22Rv1 (cell line): ENCODE measurements at regions not wholly inside any gene's neighbourhood (a gene's known extent, or its start where the extent isn't known, plus 50 kb on each side); places are given as distances from the start of the nearest gene placed in this dataset.

Experiments used
- H3K27ac ChIP-seq: fragments of 450-650 bp; 2 replicates; pipeline ENCODE4 v1.5.1; 2017
- CTCF ChIP-seq: fragments of 450-650 bp; IDR thresholded peaks from 2 replicates; pipeline ENCODE4 v1.5.1; 2017; ENCODE audit warnings: mild to moderate bottlenecking
- ZFX ChIP-seq: fragments of 450-650 bp; IDR thresholded peaks from 2 replicates; pipeline ENCODE4 v1.6.1; 2017; ENCODE audit warnings: antibody characterized with exemption, borderline replicate concordance

GRCh38 chr4:181971973-181972372, 271.2 kb upstream of the TENM3 start:
- TF ChIP-seq CTCF (no peak), ZFX (no peak)
- no peak overlapping the region for H3K27ac ChIP-seq

GRCh38 chr4:181976764-181977163, 266.4 kb upstream of the TENM3 start:
- no peak overlapping the region for H3K27ac ChIP-seq
- no peak for TF ChIP-seq CTCF
- TF ChIP-seq ZFX, result no peak

- H3K27ac ChIP-seq, result no peak overlapping the region
- no peak for TF ChIP-seq ZFX
- TF ChIP-seq CTCF, result no peak
Measured at GRCh38 chr4:181982437-181982836, 260.8 kb upstream of the TENM3 start.

GRCh38 chr4:181982856-181983255, 260.3 kb upstream of the TENM3 start:
- H3K27ac ChIP-seq, result no peak overlapping the region
- TF ChIP-seq CTCF (no peak), ZFX (no peak)

GRCh38 chr4:181987392-181987791, 255.8 kb upstream of the TENM3 start:
- H3K27ac ChIP-seq, result no peak overlapping the region
- TF ChIP-seq ZFX, result no peak
- no peak for TF ChIP-seq CTCF

GRCh38 chr4:181989071-181989470, 254.1 kb upstream of the TENM3 start:
- no peak overlapping the region for H3K27ac ChIP-seq
- TF ChIP-seq CTCF, result no peak
- TF ChIP-seq ZFX, result no peak

- TF ChIP-seq ZFX, result no peak
- TF ChIP-seq CTCF, result no peak
- no peak overlapping the region for H3K27ac ChIP-seq
Measured at GRCh38 chr4:181991369-181992108, 251.7 kb upstream of the TENM3 start.
